Stomach (tissue), 8 donors: ENCODE measurements at regions not wholly inside any gene's neighbourhood (a gene's known extent, or its start where the extent isn't known, plus 50 kb on each side); places are given as distances from the start of the nearest gene placed in this dataset.

Experiments
- DNase-seq, 2 donors: peaks; one replicate each; pipeline versions ENCODE4 v3.0.0 to v3.0.0-alpha.2; 2013 to 2019
- H3K27ac ChIP-seq, 5 donors: fragments of 200-600 bp in 4 of 5; sonication (generic) in 4 of 5; one replicate each; pipeline ENCODE4 v1.5.1; 2013 to 2019; ENCODE audit warnings: mild to moderate bottlenecking in 1 of 5, moderate library complexity in 1 of 5
- H3K27me3 ChIP-seq, 3 donors: fragments of 200-600 bp; sonication (generic); one replicate each; pipeline ENCODE4 v1.5.1; 2017 to 2019; ENCODE audit warnings: mixed run types in 1 of 3
- H3K36me3 ChIP-seq, 4 donors: fragments of 200-600 bp; sonication (generic); 1 replicate in 3 of 4; 2 replicates in 1 of 4; pipeline ENCODE4 v1.5.1; 2016 to 2019
- H3K4me1 ChIP-seq, 4 donors: fragments of 200-600 bp; sonication (generic); one replicate each; pipeline ENCODE4 v1.5.1; 2016 to 2019
- H3K4me3 ChIP-seq, 4 donors: fragments of 200-600 bp; sonication (generic) in 3 of 4; one replicate each; pipeline ENCODE4 v1.5.1; 2016 to 2019; ENCODE audit warnings: mild to moderate bottlenecking in 1 of 4
- H3K9me3 ChIP-seq, 4 donors: fragments of 200-600 bp; sonication (generic); one replicate each; pipeline ENCODE4 v1.5.1; 2016 to 2019
- EP300 ChIP-seq: sonication (generic); formaldehyde crosslinking; IDR thresholded peaks from one replicate; pipeline ENCODE4 v1.6.1; 2017; ENCODE audit warnings: antibody characterized with exemption
- POLR2A ChIP-seq, 4 donors: fragments of 450-650 bp; IDR thresholded peaks; one replicate each; pipeline ENCODE4 v1.6.1; 2016; ENCODE audit warnings: antibody characterized with exemption in 4 of 4, control low read depth in 2 of 4, mild to moderate bottlenecking in 1 of 4, moderate library complexity in 1 of 4
- POLR2AphosphoS5 ChIP-seq, 3 donors: sonication (generic); formaldehyde crosslinking; IDR thresholded peaks; one replicate each; pipeline ENCODE4 v1.6.1; 2016; ENCODE audit warnings: antibody characterized with exemption in 3 of 3
- WGBS, 5 donors: extraction: QIAGEN DNeasy Blood & Tissue Kit in 3 of 5; methylation state at CpG; one replicate each; pipeline versions ENCODE4 v1.1.5 to v1.1.7; 2013 to 2018; 5-methylcytosine and 5-hydroxymethylcytosine counted together
- intact Hi-C: fragments of 100-400 bp; cut with DNase I; formaldehyde crosslinking; loops from one replicate; pipeline ENCODE4 v1.15.1; 2023; ENCODE audit warnings: low total_unique reads
- TF ChIP-seq, protein P1 (sequence below), 7 experiments: fragments of 450-650 bp in 4 of 7; fragments of 200-600 bp in 3 of 7; sonication (generic) in 3 of 7; IDR thresholded peaks; one replicate each; pipeline ENCODE4 v1.5.1; 2016 to 2019; ENCODE audit warnings: antibody characterized with exemption in 7 of 7, control low read depth in 2 of 7, mild to moderate bottlenecking in 1 of 7
- donor health status: healthy with polysubstance abuse.
- donor health status: Bipolar disorder and iron deficiency.
- donor health status: healthy.

DNA sequence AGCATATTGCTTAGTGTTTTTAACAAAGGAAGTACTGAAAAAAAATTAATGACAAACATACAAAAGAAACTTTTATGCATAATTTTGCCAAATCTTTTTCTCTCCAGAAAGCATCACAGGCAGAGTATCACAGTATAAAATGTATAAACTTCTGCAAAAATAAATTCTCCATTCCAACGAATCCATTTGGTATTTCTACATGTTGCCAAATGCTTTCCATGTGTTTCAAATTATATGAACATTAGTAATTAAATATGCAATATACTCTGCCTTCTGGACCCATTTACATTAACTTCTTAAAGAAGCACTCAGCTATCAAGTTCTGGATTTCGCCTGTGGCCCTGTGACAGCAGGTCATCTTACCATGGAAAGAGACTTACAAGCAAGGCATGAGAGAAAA, 189.1 kb upstream of the ALCAM start:
- DNase-seq: peak in 1 of 2 donors; percentile 30
- Histone ChIP-seq H3K4me1 (no peaks in the 10 kb centered on the region), H3K27ac (no peak overlapping the region), H3K27me3 (no peaks in the 10 kb centered on the region), H3K36me3 (no peaks in the 10 kb centered on the region), H3K4me3 (no peak overlapping the region), H3K9me3 (no peaks in the 10 kb centered on the region)
- TF ChIP-seq, protein P1, sequence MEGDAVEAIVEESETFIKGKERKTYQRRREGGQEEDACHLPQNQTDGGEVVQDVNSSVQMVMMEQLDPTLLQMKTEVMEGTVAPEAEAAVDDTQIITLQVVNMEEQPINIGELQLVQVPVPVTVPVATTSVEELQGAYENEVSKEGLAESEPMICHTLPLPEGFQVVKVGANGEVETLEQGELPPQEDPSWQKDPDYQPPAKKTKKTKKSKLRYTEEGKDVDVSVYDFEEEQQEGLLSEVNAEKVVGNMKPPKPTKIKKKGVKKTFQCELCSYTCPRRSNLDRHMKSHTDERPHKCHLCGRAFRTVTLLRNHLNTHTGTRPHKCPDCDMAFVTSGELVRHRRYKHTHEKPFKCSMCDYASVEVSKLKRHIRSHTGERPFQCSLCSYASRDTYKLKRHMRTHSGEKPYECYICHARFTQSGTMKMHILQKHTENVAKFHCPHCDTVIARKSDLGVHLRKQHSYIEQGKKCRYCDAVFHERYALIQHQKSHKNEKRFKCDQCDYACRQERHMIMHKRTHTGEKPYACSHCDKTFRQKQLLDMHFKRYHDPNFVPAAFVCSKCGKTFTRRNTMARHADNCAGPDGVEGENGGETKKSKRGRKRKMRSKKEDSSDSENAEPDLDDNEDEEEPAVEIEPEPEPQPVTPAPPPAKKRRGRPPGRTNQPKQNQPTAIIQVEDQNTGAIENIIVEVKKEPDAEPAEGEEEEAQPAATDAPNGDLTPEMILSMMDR (IDR thresholded peaks at IDR 0.05): no peak
- TF ChIP-seq POLR2AphosphoS5 (IDR thresholded peaks at IDR 0.05) (no peak), EP300 (no peak), POLR2A (IDR thresholded peaks at IDR 0.05) (no peak)
- WGBS, 5 donors: 73 to 88% (median 74%) methylated on average over 2 of the region's 2 CpGs
- intact Hi-C loops: no loop called here

DNA sequence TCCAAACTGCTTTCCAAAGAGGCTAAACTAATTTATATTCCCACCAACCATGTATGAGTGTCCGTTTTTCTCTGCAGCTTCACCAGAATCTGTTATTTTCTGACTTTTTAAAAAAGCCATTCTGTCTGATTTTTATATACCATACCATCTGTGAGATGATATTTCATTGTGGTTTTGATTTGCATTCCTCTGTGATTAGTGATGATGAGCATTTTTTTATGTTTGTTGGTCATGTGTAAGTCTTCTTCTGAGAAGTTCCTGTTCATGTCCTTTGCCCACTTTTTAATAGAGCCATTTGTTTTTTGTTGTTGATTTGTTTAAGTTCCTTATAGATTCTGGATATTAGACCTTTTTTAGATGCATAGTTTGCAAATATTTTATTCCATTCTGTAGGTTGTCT, 179.4 kb upstream of the ALCAM start:
- no peaks in the 10 kb centered on the region for H3K36me3 ChIP-seq
- peaks cover 0 to 5% (median 2%) of the 10 kb centered on the region in 4 donors for H3K9me3 ChIP-seq
- no peak overlapping the region for H3K27ac ChIP-seq
- DNase-seq: no peak
- 76 to 92% (median 87%) methylated on average over 1 of the region's 1 CpG for WGBS, 5 donors
- no peaks in the 10 kb centered on the region for H3K4me1 ChIP-seq
- H3K27me3 ChIP-seq: no peaks in the 10 kb centered on the region
- TF ChIP-seq POLR2AphosphoS5 (IDR thresholded peaks at IDR 0.05): no peak
- no peak for TF ChIP-seq EP300
- TF ChIP-seq POLR2A (IDR thresholded peaks at IDR 0.05): no peak
- TF ChIP-seq, protein P1 (IDR thresholded peaks at IDR 0.05): no peak
- intact Hi-C loops: no loop called here
- H3K4me3 ChIP-seq: no peak overlapping the region

DNA sequence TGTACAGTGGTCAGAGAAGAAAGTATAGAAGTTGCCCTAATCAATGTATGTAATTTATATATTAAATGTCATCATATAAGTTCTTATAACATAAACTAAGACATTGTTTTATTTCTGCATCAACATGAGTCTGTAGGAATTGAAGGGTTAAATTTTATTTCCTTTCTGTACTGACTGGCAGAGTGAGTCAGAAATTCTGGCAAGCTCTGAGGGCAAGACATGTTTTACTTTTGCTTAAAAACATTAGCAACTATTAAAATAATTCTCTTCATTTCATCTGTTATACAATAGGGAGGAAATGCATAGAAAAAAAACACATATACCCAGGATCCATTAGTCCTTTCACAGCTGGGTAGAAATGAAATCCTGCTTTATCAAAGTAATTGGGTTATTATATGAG, 171.4 kb upstream of the ALCAM start:
- no peak for TF ChIP-seq POLR2A (IDR thresholded peaks at IDR 0.05)
- TF ChIP-seq POLR2AphosphoS5 (IDR thresholded peaks at IDR 0.05): no peak
- no peak for TF ChIP-seq EP300
- TF ChIP-seq, protein P1 (IDR thresholded peaks at IDR 0.05): no peak
- H3K4me3 ChIP-seq: no peak overlapping the region
- H3K9me3 ChIP-seq: peaks cover 0 to 5% (median 2%) of the 10 kb centered on the region in 4 donors
- peaks cover 0 to 6% (median 0%) of the 10 kb centered on the region in 4 donors for H3K4me1 ChIP-seq
- no peaks in the 10 kb centered on the region for H3K27me3 ChIP-seq
- no peaks in the 10 kb centered on the region for H3K36me3 ChIP-seq
- intact Hi-C loops: no loop called here
- H3K27ac ChIP-seq: no peak overlapping the region
- DNase-seq: peak in 1 of 2 donors; percentile 14

DNA sequence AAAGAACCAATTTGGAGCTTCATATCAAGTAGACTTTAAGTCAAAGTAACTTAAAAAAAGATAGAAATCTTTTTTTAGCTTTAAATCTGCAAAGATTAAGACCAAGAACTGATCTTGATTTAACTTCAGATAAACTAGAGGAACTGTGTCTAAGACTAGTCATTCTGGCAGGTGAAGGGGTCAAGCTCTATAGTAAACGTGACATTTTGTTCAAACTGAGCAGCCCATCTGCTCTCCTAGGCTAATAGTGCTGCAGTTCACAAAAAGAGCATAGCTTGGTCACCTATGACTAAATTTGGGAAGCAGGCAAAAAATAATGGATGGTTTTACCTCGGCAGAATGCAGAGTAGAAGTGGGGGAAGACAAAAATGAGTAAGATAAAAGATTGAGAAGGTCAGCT, 168.8 kb upstream of the ALCAM start:
- Histone ChIP-seq H3K9me3 (no peaks in the 10 kb centered on the region), H3K4me3 (no peak overlapping the region), H3K36me3 (no peaks in the 10 kb centered on the region), H3K4me1 (peaks cover 0 to 6% (median 0%) of the 10 kb centered on the region in 4 donors), H3K27ac (no peak overlapping the region), H3K27me3 (no peaks in the 10 kb centered on the region)
- 46 to 57% (median 51%) methylated on average over 2 of the region's 2 CpGs for WGBS, 5 donors
- intact Hi-C loops: no loop called here
- TF ChIP-seq POLR2AphosphoS5 (IDR thresholded peaks at IDR 0.05) (no peak), POLR2A (IDR thresholded peaks at IDR 0.05) (no peak), EP300 (no peak)
- TF ChIP-seq, protein P1 (IDR thresholded peaks at IDR 0.05): no peak
- DNase-seq: no peak
